Mesendoderm (in vitro differentiated cells): ENCODE measurements at regions not wholly inside any gene's neighbourhood (a gene's known extent, or its start where the extent isn't known, plus 50 kb on each side); places are given as distances from the start of the nearest gene placed in this dataset.
"Not testable (repeated sequence)": the region's sequence is repeated elsewhere in the genome, so short reads cannot be mapped to it uniquely, and the experiment has no call there.

Experiments used
- DNase-seq: peaks from one replicate; pipeline ENCODE4 v3.0.0; 2013
- H2AK5ac ChIP-seq: 2 replicates; pipeline ENCODE4 v1.6.1; 2013; ENCODE audit warnings: low read length, inconsistent platforms
- H2BK120ac ChIP-seq: 2 replicates; pipeline ENCODE4 v1.6.1; 2013; ENCODE audit warnings: low read depth, mild to moderate bottlenecking, low read length, moderate library complexity, mixed read lengths
- H2BK15ac ChIP-seq: replicated peaks from 2 replicates; pipeline ENCODE4 v1.6.1; 2013; ENCODE audit warnings: low read depth, mild to moderate bottlenecking, moderate library complexity
- H2BK5ac ChIP-seq: 2 replicates; pipeline ENCODE4 v1.6.1; 2013; ENCODE audit warnings: low read length, inconsistent platforms
- H3K18ac ChIP-seq: 2 replicates; pipeline ENCODE4 v1.6.1; 2013; ENCODE audit warnings: mild to moderate bottlenecking, low read length, mixed read lengths
- H3K23ac ChIP-seq: one replicate; pipeline ENCODE4 v1.6.1; 2013; ENCODE audit warnings: low read length
- H3K27ac ChIP-seq: 2 replicates; pipeline ENCODE4 v1.5.1; 2013; ENCODE audit warnings: low read depth, mild to moderate bottlenecking, inconsistent platforms, low read length, moderate library complexity
- H3K27me3 ChIP-seq: 2 replicates; pipeline ENCODE4 v1.6.1; 2013; ENCODE audit warnings: low read length, control low read depth, mild to moderate bottlenecking, inconsistent platforms; ENCODE audit not compliant: insufficient read depth, poor library complexity
- H3K36me3 ChIP-seq: 2 replicates; pipeline ENCODE4 v1.6.1; 2013; ENCODE audit warnings: low read length, inconsistent platforms; ENCODE audit not compliant: control insufficient read depth, insufficient read depth
- H3K4ac ChIP-seq: one replicate; pipeline ENCODE4 v1.6.1; 2013; ENCODE audit warnings: low read depth, mild to moderate bottlenecking, low read length, moderate library complexity
- H3K4me1 ChIP-seq: 2 replicates; pipeline ENCODE4 v1.6.1; 2013; ENCODE audit warnings: low read depth, low read length, inconsistent platforms; ENCODE audit not compliant: control insufficient read depth
- H3K4me2 ChIP-seq: 2 replicates; pipeline ENCODE4 v1.6.1; 2013; ENCODE audit warnings: low read length
- H3K4me3 ChIP-seq: 2 replicates; pipeline ENCODE4 v1.5.1; 2013; ENCODE audit warnings: mild to moderate bottlenecking, low read length
- H3K56ac ChIP-seq: one replicate; pipeline ENCODE4 v1.6.1; 2013; ENCODE audit warnings: low read length
- H3K79me1 ChIP-seq: 2 replicates; pipeline ENCODE4 v1.6.1; 2013; ENCODE audit warnings: low read length, inconsistent platforms
- H3K79me2 ChIP-seq: 2 replicates; pipeline ENCODE4 v1.6.1; 2013; ENCODE audit warnings: mild to moderate bottlenecking, low read length; ENCODE audit not compliant: control insufficient read depth, insufficient read depth
- H3K9ac ChIP-seq: 2 replicates; pipeline ENCODE4 v1.6.1; 2013; ENCODE audit warnings: low read length, inconsistent platforms
- H4K5ac ChIP-seq: one replicate; pipeline ENCODE4 v1.6.1; 2013; ENCODE audit warnings: low read length
- H4K8ac ChIP-seq: one replicate; pipeline ENCODE4 v1.6.1; 2013; ENCODE audit warnings: low read depth, mild to moderate bottlenecking, control low read depth, low read length, moderate library complexity
- WGBS: extraction: QIAGEN DNeasy Blood & Tissue Kit; methylation state at CpG from one replicate; pipeline ENCODE4 v1.1.7; 2013; ENCODE audit warnings: low lambda C conversion rate, missing lambda C conversion rate; ENCODE audit not compliant: insufficient coverage; ENCODE audit errors: extremely low coverage; 5-methylcytosine and 5-hydroxymethylcytosine counted together

DNA sequence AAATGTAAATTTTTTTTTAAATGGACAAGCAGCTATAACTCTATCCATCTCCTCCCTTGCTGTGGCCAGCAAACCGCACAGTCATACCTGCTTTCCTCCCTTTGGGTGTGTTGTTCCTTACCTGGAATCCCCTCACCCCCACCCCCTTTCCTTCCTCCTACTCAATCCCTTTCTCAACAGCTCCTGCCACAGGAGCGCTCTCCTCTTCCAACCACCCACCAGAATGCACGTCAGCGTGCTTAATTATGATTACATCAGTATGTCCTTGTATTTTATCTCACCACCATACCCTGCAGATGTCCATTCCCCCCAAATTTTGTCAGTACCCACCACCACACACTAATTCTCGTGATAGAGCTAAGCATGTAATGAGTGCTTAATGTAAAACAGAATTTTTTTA, 60.9 kb upstream of the LMO2 start:
- no peak overlapping the region for H3K56ac ChIP-seq
- H3K79me1 ChIP-seq = no peaks in the 10 kb centered on the region
- no peaks in the 10 kb centered on the region for H3K79me2 ChIP-seq
- no peak overlapping the region for H2AK5ac ChIP-seq
- WGBS = no CpG with 5 or more reads among the region's 5 CpGs
- DNase-seq = no peak
- no peaks in the 10 kb centered on the region for H3K4me1 ChIP-seq
- H3K18ac ChIP-seq = no peak overlapping the region
- H3K36me3 ChIP-seq = no peaks in the 10 kb centered on the region
- no peak overlapping the region for H2BK5ac ChIP-seq
- H3K4me2 ChIP-seq = no peak overlapping the region
- H4K5ac ChIP-seq = no peak overlapping the region
- no peak overlapping the region for H4K8ac ChIP-seq
- H3K4ac ChIP-seq = no peak overlapping the region
- no peak overlapping the region for H3K9ac ChIP-seq
- H2BK15ac ChIP-seq = no peak overlapping the region
- no peak overlapping the region for H2BK120ac ChIP-seq
- H3K23ac ChIP-seq = no peak overlapping the region
- no peak overlapping the region for H3K27ac ChIP-seq
- H3K27me3 ChIP-seq = no peaks in the 10 kb centered on the region
- no peak overlapping the region for H3K4me3 ChIP-seq

DNA sequence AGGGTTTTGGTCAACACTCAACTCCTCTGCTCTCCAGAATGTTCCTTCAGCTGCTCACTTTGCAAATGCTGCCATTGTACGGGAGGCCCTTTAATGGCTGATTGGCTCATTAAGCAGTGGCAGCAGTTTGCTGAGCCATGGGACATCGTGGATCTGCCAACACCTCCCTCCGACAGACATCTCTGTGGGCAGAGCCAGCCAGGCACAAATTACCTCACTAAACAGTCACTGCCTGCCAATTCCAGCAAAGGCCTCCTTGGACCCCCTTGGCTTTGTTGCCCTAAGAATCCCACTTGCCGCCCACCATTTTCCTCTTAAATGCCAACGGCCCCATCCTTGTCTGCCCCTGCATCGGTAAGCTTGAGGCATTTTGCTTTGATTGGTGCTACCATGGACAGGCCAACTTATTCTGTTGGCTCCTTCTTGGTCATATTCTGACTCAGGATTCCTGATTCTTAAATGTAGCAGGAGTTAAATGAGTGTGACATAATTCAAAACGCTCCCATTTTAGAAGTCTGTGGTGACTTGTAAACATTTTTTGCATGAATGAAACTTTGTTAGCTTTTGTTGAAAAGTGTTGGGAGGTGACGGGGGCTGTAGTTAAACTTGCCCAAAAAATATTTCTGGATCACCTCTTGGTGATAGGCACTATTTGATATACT, 57.5 kb upstream of the LMO2 start:
- no peak overlapping the region for H3K4me3 ChIP-seq
- no CpG with 5 or more reads among the region's 8 CpGs for WGBS
- H3K9ac ChIP-seq = no peak overlapping the region
- no peak for DNase-seq
- H4K8ac ChIP-seq = no peak overlapping the region
- no peak overlapping the region for H4K5ac ChIP-seq
- H3K23ac ChIP-seq = no peak overlapping the region
- no peaks in the 10 kb centered on the region for H3K79me1 ChIP-seq
- H3K27me3 ChIP-seq = no peaks in the 10 kb centered on the region
- no peak overlapping the region for H2BK15ac ChIP-seq
- H3K4me2 ChIP-seq = no peak overlapping the region
- no peaks in the 10 kb centered on the region for H3K79me2 ChIP-seq
- H3K4ac ChIP-seq = no peak overlapping the region
- no peaks in the 10 kb centered on the region for H3K36me3 ChIP-seq
- no peak overlapping the region for H2BK120ac ChIP-seq
- H3K18ac ChIP-seq = no peak overlapping the region
- H3K27ac ChIP-seq = no peak overlapping the region
- no peak overlapping the region for H3K56ac ChIP-seq
- H2AK5ac ChIP-seq = no peak overlapping the region
- no peaks in the 10 kb centered on the region for H3K4me1 ChIP-seq
- no peak overlapping the region for H2BK5ac ChIP-seq

GRCh38 chr11:33948494-33948893, 56.6 kb upstream of the LMO2 start:
- Histone ChIP-seq H3K4me3 (no peak overlapping the region), H3K9ac (no peak overlapping the region), H3K79me2 (no peaks in the 10 kb centered on the region), H2BK120ac (no peak overlapping the region), H2BK15ac (no peak overlapping the region), H3K27ac (no peak overlapping the region), H3K23ac (no peak overlapping the region), H3K4me2 (no peak overlapping the region), H3K4me1 (no peaks in the 10 kb centered on the region), H4K8ac (no peak overlapping the region), H2BK5ac (no peak overlapping the region), H3K4ac (no peak overlapping the region), H3K56ac (no peak overlapping the region), H3K27me3 (no peaks in the 10 kb centered on the region), H3K79me1 (no peaks in the 10 kb centered on the region), H4K5ac (no peak overlapping the region), H3K36me3 (no peaks in the 10 kb centered on the region), H3K18ac (no peak overlapping the region), H2AK5ac (no peak overlapping the region)
- no CpG with 5 or more reads among the region's 2 CpGs for WGBS
- no peak for DNase-seq

GRCh38 chr11:33947918-33948317, 56.0 kb upstream of the LMO2 start:
- not testable (repeated sequence) for H3K4me3 ChIP-seq, H2BK15ac ChIP-seq, H3K4ac ChIP-seq, H4K8ac ChIP-seq, H4K5ac ChIP-seq, H3K23ac ChIP-seq, H3K27me3 ChIP-seq, H3K79me2 ChIP-seq, H3K27ac ChIP-seq, H3K56ac ChIP-seq, H3K36me3 ChIP-seq, H3K9ac ChIP-seq, H3K18ac ChIP-seq, H2BK5ac ChIP-seq, H3K79me1 ChIP-seq, H3K4me1 ChIP-seq, H3K4me2 ChIP-seq, H2BK120ac ChIP-seq, H2AK5ac ChIP-seq, DNase-seq
- WGBS = no CpG with 5 or more reads among the region's 5 CpGs

GRCh38 chr11:33946930-33947329, 55.1 kb upstream of the LMO2 start:
- Histone ChIP-seq H3K4ac (no peak overlapping the region), H3K56ac (no peak overlapping the region), H4K5ac (no peak overlapping the region), H3K36me3 (no peaks in the 10 kb centered on the region), H2BK120ac (no peak overlapping the region), H3K4me2 (no peak overlapping the region), H3K18ac (no peak overlapping the region), H3K27ac (no peak overlapping the region), H3K4me1 (no peaks in the 10 kb centered on the region), H4K8ac (no peak overlapping the region), H2BK15ac (no peak overlapping the region), H3K27me3 (no peaks in the 10 kb centered on the region), H2BK5ac (no peak overlapping the region), H3K9ac (no peak overlapping the region), H3K79me2 (no peaks in the 10 kb centered on the region), H2AK5ac (no peak overlapping the region), H3K4me3 (no peak overlapping the region), H3K79me1 (no peaks in the 10 kb centered on the region), H3K23ac (no peak overlapping the region)
- no peak for DNase-seq
- no CpG with 5 or more reads among the region's 4 CpGs for WGBS
